Stimulated activated CD4-positive, alpha-beta T cell treated with anti-CD3 and anti-CD28 coated beads, Interleukin-1b, Interleukin-23, amount 100 ng/mL, for 1 hour (primary cell): ENCODE measurements at regions not wholly inside any gene's neighbourhood (a gene's known extent, or its start where the extent isn't known, plus 50 kb on each side); places are given as distances from the start of the nearest gene placed in this dataset.

Experiments
- DNase-seq, 2 donors: peaks; one replicate each; pipeline ENCODE4 v3.0.0-alpha.2; 2020; ENCODE audit warnings: low read depth in 2 of 2

DNA sequence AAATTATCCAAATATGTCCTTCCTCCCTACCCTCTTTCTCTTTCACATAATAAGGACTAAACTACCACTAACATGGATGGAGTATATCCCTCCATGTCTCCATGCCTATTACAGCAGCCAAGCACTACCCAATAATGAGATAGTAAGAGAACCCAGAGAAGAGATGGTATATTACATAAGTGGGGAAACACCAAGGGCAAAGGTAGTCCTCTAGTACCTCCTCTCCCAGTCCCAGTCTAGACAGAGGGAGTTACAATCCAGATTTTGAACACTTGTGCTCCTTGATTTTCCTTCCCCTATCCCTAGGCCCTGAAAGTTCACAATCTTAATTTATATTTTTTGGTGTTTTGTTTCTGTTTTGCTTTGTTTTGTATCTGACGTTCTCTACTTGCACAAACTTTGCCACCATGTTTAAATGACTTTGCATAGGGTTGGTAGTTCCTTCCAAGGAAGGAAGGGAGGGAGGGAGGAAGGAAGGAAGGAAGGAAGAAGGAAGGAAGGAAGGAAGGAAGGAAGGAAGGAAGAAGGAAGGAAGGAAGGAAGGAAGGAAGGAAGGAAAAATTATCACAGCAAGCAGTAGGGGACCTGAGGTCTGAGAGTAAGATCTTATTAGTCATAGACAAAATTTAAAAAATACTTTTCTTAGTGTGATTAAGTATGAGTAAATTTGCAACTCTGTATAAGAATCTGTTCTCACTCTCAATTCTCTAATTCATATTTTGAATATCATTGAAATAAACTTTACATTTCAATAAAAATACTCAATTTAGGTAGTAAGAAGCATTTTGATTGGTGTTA is 521.9 kb downstream of the PTPRC start:
- DNase-seq, result no peak

- DNase-seq, result no peak
These were observed 522.5 kb downstream of the PTPRC start for GRCh38 chr1:199161319-199161680.

GRCh38 chr1:199161766-199162303 is 523.0 kb downstream of the PTPRC start:
- no peak for DNase-seq

DNA sequence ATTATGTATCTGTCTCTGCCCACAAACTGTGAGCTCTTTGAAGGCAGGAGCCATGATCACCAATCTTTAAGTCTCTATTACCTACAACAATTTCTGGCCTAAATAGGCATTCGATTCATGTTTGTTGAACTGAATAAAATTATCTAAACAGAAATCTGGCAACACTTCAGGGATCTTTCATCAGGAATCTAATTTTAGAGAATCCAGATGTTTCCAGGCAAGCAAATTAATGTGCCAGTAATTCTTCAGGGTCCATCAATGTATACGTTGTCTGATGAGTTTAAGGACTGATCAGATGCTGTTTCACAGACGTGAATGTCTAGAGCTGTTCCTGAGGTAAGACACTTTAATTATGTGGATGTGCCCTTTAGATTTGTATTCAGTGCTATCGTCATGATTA is 524.4 kb downstream of the PTPRC start:
- DNase-seq, result no peak

DNA sequence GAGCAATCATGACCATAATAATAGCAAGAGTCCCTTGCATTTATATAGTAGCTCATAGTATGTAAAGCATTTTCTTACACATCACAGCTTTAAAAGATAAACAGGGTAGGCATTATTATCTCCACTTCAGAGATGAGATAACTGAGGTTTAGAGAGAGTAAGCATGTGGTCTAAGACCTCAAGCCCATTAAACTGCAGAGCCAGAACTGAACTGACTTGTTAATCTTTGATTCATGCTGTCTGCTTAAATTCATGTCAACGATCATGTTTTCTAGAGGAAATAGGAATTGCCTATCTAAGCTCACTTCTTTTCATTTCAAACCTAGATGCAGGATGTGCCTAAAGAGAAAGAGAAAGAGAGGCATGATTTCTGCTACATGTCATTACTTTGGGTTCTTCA is 524.8 kb downstream of the PTPRC start:
- no peak for DNase-seq

DNA sequence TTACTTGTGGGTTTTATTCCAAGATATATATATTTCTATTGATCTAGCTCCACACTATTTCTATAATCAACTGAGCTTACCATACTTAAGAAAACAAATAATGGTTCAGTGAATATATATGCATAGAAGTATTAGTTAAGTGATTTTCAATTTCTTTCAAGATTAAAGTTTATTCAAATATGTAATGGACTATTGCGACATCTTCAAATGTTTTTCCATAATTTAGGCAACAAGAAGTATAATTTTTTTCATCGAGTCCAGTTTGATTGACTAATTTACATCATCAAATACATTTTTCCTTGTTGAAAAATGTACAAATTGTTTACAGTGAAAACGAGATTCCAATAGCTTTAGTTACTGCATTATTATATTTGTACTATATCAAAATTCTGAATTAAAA is 528.6 kb downstream of the PTPRC start:
- DNase-seq, result no peak

DNA sequence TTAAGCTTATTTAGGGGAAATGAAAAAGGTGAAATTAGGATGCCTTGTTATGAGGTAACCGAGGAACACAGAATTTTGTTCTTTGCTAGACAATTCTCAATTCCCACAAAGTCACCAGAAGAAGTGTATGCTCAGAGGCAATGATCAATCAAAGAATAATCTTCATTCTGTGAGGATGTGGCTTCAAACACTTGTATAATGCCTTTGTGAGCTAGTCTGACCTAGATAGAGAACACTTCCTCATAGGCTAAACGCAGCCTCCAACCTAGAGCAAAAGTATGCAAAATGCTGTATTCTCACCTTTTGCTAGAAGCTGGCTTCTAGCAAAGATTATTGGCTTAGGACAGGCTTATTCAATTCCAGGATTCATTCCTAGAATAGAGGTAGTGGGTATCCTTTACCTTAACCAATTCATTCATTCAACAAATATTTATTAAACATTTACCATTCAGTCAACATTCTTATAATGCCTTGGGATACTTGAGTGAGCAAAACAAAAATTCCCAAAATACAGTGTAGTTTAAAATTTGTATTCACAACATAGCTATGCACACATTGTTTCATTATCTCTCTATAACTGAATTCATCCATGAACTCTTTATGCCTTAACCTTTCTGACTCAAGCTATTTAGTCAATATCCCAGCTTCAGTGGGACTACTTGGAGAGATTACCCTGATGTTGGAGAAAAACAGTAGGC is 530.2 kb downstream of the PTPRC start:
- DNase-seq, result no peak

GRCh38 chr1:199170711-199171110 is 531.9 kb downstream of the PTPRC start:
- DNase-seq, result no peak

- no peak for DNase-seq
These were observed 533.6 kb downstream of the PTPRC start for GRCh38 chr1:199172171-199173124.

- no peak for DNase-seq
These were observed 534.5 kb downstream of the PTPRC start for GRCh38 chr1:199173356-199173755.

- DNase-seq, result no peak
These were observed 535.5 kb downstream of the PTPRC start for GRCh38 chr1:199174336-199174735.

GRCh38 chr1:199176713-199177112 is 537.9 kb downstream of the PTPRC start:
- DNase-seq, result no peak

- no peak for DNase-seq
These were observed 538.4 kb downstream of the PTPRC start for GRCh38 chr1:199177241-199177640.

DNA sequence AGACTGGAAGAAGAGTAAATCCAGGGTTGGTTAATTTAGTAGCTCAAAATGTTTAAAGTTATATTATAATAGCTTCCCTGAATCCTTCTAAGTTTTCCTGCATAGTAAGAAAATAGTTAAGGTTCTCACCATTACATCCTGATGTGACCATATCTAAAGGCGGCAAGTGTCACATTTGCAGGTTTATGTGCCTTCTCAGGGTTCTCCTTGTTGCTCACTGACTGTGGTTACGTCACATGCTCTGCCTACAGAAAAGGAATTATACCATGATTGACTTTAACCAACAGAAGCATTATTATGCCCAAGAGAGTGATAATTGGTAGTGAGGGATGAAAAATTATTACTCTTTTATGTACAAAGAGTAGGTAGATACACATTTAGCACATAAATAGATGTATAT is 539.8 kb downstream of the PTPRC start:
- no peak for DNase-seq

DNA sequence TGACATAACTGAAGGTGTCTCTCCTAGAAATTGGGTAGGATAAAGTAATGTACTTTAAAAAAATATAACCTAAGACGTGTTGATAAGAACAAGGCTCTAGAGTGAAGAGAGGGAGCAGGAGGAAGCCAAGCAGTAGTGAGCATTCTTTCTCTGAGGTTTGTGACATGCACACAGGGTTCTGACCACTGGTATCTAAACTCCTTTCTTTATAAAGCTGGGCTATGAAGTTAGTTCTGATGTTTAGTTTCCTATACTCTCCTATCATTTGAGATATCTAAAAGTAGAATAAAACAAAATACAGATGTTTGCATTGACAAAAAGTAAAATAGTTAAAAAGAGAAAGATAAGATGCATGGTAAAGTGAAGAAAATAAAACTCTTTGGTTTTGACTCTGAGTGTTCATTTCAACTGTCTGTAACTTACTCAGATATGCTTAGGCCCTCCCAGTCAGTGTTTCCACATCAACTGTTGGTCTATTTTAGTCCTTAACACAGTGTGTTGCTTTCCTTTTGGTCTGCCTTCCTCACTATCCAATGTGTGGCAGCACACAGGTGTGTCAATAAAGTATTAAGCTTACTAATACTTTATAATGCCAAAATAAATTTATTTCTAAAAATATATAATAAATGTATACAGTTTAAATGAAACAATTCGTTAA is 543.5 kb downstream of the PTPRC start:
- no peak for DNase-seq

- no peak for DNase-seq
These were observed 545.3 kb downstream of the PTPRC start for GRCh38 chr1:199184180-199184579.

DNA sequence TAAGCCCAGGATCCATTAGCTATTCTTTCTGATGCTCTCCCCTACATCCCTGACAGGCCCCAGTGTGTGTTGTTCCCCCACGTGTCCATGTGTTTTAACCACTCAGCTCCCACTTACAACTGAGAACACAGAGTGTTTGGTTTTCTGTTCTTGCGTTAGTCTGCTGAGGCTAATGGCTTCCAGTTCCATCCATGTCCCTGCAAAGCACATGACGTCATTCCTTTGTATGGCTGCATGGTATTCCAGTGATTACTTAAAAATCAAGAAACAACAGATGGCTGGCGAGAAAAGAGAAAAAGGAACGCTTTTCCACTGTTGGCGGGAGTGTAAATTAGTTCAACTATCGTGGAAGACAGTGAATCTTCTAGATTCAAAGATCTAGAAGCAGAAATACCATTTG is 556.0 kb downstream of the PTPRC start:
- DNase-seq, result no peak

GRCh38 chr1:199197695-199198094 is 558.9 kb downstream of the PTPRC start:
- no peak for DNase-seq

GRCh38 chr1:199202331-199202730 is 563.5 kb downstream of the PTPRC start:
- DNase-seq, result no peak

- no peak for DNase-seq
These were observed 565.4 kb downstream of the PTPRC start for GRCh38 chr1:199204231-199204630.

GRCh38 chr1:199205740-199206441 is 567.1 kb downstream of the PTPRC start:
- DNase-seq, result no peak
